Neural progenitor cell (in vitro differentiated cells): ENCODE measurements at regions not wholly inside any gene's neighbourhood (a gene's known extent, or its start where the extent isn't known, plus 50 kb on each side); places are given as distances from the start of the nearest gene placed in this dataset.
"Not testable (repeated sequence)": the region's sequence is repeated elsewhere in the genome, so short reads cannot be mapped to it uniquely, and the experiment has no call there.

Source experiments
- DNase-seq: peaks from one replicate; pipeline ENCODE4 v3.0.0-alpha.2; 2016; ENCODE audit warnings: low spot score
- H2AFZ ChIP-seq: fragments of 200-600 bp; sonication (generic); replicated peaks from 2 replicates; pipeline ENCODE4 v1.6.1; 2016; ENCODE audit warnings: antibody characterized with exemption
- H3F3A ChIP-seq: fragments of 200-600 bp; sonication (generic); 2 replicates; pipeline ENCODE4 v1.6.1; 2016; ENCODE audit warnings: antibody characterized with exemption, low read depth
- H3K27ac ChIP-seq: fragments of 200-600 bp; sonication (generic); 2 replicates; pipeline ENCODE4 v1.5.1; 2016; ENCODE audit warnings: mild to moderate bottlenecking
- H3K27me3 ChIP-seq: fragments of 200-600 bp; sonication (generic); 2 replicates; pipeline ENCODE4 v1.6.1; 2016; ENCODE audit warnings: mild to moderate bottlenecking, moderate library complexity
- H3K36me3 ChIP-seq: fragments of 200-600 bp; sonication (generic); 2 replicates; pipeline ENCODE4 v1.5.1; 2016
- H3K4me1 ChIP-seq: fragments of 200-600 bp; sonication (generic); 2 replicates; pipeline ENCODE4 v1.6.1; 2016; ENCODE audit warnings: mixed run types
- H3K4me2 ChIP-seq: fragments of 200-600 bp; sonication (generic); 2 replicates; pipeline ENCODE4 v1.6.1; 2016
- H3K4me3 ChIP-seq: fragments of 200-600 bp; sonication (generic); 2 replicates; pipeline ENCODE4 v1.5.1; 2016
- H3K79me2 ChIP-seq: fragments of 200-600 bp; sonication (generic); 2 replicates; pipeline ENCODE4 v1.6.1; 2016; ENCODE audit warnings: low read depth
- H3K9ac ChIP-seq: fragments of 200-600 bp; sonication (generic); 2 replicates; pipeline ENCODE4 v1.6.1; 2016
- H3K9me3 ChIP-seq: fragments of 200-600 bp; sonication (generic); 2 replicates; pipeline ENCODE4 v1.5.1; 2016; ENCODE audit warnings: low read depth
- H4K20me1 ChIP-seq: fragments of 200-600 bp; sonication (generic); 2 replicates; pipeline ENCODE4 v1.6.1; 2016; ENCODE audit warnings: low read depth
- H3K27ac Mint-ChIP-seq: 3 replicates; pipeline ENCODE4 v1.8.0; 2021; ENCODE audit warnings: mixed read lengths
- H3K27me3 Mint-ChIP-seq: 2 replicates; pipeline ENCODE4 v1.8.0; 2022; ENCODE audit warnings: low read depth, mild to moderate bottlenecking, inconsistent platforms, moderate library complexity, mixed read lengths; ENCODE audit not compliant: insufficient read depth
- H3K36me3 Mint-ChIP-seq: 3 replicates; pipeline ENCODE4 v1.8.0; 2021; ENCODE audit warnings: mixed read lengths
- H3K4me1 Mint-ChIP-seq: 3 replicates; pipeline ENCODE4 v1.8.0; 2021; ENCODE audit warnings: mixed read lengths
- H3K4me3 Mint-ChIP-seq: 3 replicates; pipeline ENCODE4 v1.8.0; 2021; ENCODE audit warnings: mild to moderate bottlenecking, moderate library complexity, mixed read lengths
- H3K9me3 Mint-ChIP-seq: 3 replicates; pipeline ENCODE4 v1.8.0; 2020; ENCODE audit warnings: mixed read lengths
- EZH2 ChIP-seq: fragments of 200-600 bp; sonication (generic); IDR thresholded peaks from 2 replicates; pipeline ENCODE4 v1.6.1; 2017; ENCODE audit warnings: antibody characterized with exemption, mild to moderate bottlenecking, moderate library complexity
- EZH2phosphoT487 ChIP-seq: fragments of 200-600 bp; sonication (generic); IDR thresholded peaks from 2 replicates; pipeline ENCODE4 v1.6.1; 2017; ENCODE audit warnings: antibody characterized with exemption
- TF ChIP-seq, protein P1 (sequence below): fragments of 200-600 bp; sonication (generic); IDR thresholded peaks from 2 replicates; pipeline ENCODE4 v1.5.1; 2017; ENCODE audit warnings: antibody characterized with exemption, mild to moderate bottlenecking

DNA sequence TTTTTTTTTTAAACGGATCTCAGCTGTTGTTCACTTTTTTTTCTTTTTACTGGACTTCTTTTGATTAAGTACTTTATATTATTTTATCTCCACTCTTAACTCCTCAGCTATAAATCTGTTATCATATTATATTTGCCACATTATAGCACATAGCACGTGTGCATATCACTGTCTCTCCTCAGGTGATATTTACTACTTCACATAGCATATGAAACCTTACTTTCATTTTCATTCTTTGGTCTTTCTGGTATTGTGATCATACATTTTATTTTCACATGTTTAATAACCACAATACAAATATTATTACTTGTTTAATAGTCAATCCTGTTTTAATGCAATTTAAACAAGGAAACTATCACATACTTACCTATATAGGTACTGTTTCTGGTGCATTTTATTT lies 993.1 kb upstream of the TMEFF2 start:
- H3K9me3 Mint-ChIP-seq, result no peaks in the 10 kb centered on the region
- Histone ChIP-seq H3K27me3 (no peaks in the 10 kb centered on the region), H3K4me3 (no peak overlapping the region), H3K9me3 (no peaks in the 10 kb centered on the region), H3K27ac (no peak overlapping the region), H2AFZ (no peak overlapping the region), H3K79me2 (no peaks in the 10 kb centered on the region), H3F3A (no peaks in the 10 kb centered on the region), H3K4me2 (no peak overlapping the region), H4K20me1 (no peaks in the 10 kb centered on the region), H3K36me3 (no peaks in the 10 kb centered on the region), H3K9ac (no peak overlapping the region), H3K4me1 (no peaks in the 10 kb centered on the region)
- no peak overlapping the region for H3K27ac Mint-ChIP-seq
- TF ChIP-seq, protein P1, sequence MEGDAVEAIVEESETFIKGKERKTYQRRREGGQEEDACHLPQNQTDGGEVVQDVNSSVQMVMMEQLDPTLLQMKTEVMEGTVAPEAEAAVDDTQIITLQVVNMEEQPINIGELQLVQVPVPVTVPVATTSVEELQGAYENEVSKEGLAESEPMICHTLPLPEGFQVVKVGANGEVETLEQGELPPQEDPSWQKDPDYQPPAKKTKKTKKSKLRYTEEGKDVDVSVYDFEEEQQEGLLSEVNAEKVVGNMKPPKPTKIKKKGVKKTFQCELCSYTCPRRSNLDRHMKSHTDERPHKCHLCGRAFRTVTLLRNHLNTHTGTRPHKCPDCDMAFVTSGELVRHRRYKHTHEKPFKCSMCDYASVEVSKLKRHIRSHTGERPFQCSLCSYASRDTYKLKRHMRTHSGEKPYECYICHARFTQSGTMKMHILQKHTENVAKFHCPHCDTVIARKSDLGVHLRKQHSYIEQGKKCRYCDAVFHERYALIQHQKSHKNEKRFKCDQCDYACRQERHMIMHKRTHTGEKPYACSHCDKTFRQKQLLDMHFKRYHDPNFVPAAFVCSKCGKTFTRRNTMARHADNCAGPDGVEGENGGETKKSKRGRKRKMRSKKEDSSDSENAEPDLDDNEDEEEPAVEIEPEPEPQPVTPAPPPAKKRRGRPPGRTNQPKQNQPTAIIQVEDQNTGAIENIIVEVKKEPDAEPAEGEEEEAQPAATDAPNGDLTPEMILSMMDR, result no peak
- TF ChIP-seq EZH2phosphoT487, result no peak
- no peak for TF ChIP-seq EZH2
- no peak overlapping the region for H3K4me3 Mint-ChIP-seq
- H3K27me3 Mint-ChIP-seq, result no peaks in the 10 kb centered on the region
- H3K36me3 Mint-ChIP-seq, result no peaks in the 10 kb centered on the region
- no peaks in the 10 kb centered on the region for H3K4me1 Mint-ChIP-seq
- DNase-seq, result no peak

DNA sequence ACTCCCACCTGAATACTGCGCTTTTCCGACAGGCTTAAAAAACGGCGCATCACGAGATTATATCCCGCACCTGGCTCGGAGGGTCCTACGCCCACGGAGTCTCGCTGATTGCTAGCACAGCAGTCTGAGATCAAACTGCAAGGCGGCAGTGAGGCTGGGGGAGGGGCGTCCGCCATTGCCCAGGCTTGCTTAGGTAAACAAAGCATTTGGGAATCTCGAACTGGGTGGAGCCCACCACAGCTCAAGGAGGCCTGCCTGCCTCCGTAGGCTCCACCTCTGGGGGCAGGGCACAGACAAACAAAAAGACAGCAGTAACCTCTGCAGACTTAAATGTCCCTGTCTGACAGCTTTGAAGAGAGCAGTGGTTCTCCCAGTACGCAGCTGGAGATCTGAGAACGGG lies 976.2 kb upstream of the TMEFF2 start:
- H3K27me3 ChIP-seq, H3K4me1 Mint-ChIP-seq, H3K4me1 ChIP-seq, H3K9me3 ChIP-seq, DNase-seq, H3K27me3 Mint-ChIP-seq, H3K36me3 Mint-ChIP-seq, H4K20me1 ChIP-seq, H3K36me3 ChIP-seq, H3K27ac ChIP-seq: not testable (repeated sequence)
- Mint-ChIP-seq H3K9me3 (peaks cover 15% of the 10 kb centered on the region), H3K4me3 (peak overlapping the region; percentile 92), H3K27ac (peak overlapping the region; percentile 72)
- peak overlapping the region; percentile 86 for H3K9ac ChIP-seq
- peak overlapping the region; percentile 82 for H3K4me2 ChIP-seq
- H2AFZ ChIP-seq, result peak overlapping the region; percentile 53
- H3K79me2 ChIP-seq, result peaks cover 12% of the 10 kb centered on the region
- H3F3A ChIP-seq, result peaks cover 10% of the 10 kb centered on the region
- H3K4me3 ChIP-seq, result peak overlapping the region; percentile 74

DNA sequence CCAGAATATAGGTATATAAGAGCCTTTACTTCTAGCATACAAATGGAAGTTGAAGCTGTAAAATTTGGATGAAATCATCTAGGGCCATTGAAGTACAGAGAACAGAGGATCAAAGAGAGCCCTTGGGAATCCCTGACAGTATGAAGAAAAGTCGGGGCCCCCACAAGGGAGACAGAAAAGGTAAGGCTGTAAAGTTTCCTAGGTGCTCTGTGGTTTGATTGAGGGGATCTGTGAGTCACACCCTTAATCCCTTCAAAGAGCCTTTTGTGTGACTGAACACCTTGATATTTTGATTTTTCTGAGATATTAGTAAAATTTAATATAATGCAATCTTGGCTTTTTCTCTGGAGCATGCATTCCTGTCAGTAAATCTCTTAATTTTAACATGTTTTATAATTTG lies 961.7 kb upstream of the TMEFF2 start:
- TF ChIP-seq EZH2phosphoT487 (no peak), EZH2 (no peak)
- TF ChIP-seq, protein P1, result no peak
- no peak for DNase-seq
- no peak overlapping the region for H3K9ac ChIP-seq
- no peaks in the 10 kb centered on the region for H3K36me3 Mint-ChIP-seq
- H3F3A ChIP-seq, result no peaks in the 10 kb centered on the region
- no peak overlapping the region for H3K4me3 ChIP-seq
- H3K27me3 Mint-ChIP-seq, result no peaks in the 10 kb centered on the region
- no peak overlapping the region for H3K4me2 ChIP-seq
- no peaks in the 10 kb centered on the region for H3K4me1 ChIP-seq
- H3K27me3 ChIP-seq, result no peaks in the 10 kb centered on the region
- H3K9me3 Mint-ChIP-seq, result no peaks in the 10 kb centered on the region
- no peaks in the 10 kb centered on the region for H3K36me3 ChIP-seq
- H2AFZ ChIP-seq, result no peak overlapping the region
- H3K27ac ChIP-seq, result no peak overlapping the region
- H3K79me2 ChIP-seq, result no peaks in the 10 kb centered on the region
- H3K4me3 Mint-ChIP-seq, result no peak overlapping the region
- H4K20me1 ChIP-seq, result no peaks in the 10 kb centered on the region
- H3K9me3 ChIP-seq, result no peaks in the 10 kb centered on the region
- H3K27ac Mint-ChIP-seq, result no peak overlapping the region
- no peaks in the 10 kb centered on the region for H3K4me1 Mint-ChIP-seq

DNA sequence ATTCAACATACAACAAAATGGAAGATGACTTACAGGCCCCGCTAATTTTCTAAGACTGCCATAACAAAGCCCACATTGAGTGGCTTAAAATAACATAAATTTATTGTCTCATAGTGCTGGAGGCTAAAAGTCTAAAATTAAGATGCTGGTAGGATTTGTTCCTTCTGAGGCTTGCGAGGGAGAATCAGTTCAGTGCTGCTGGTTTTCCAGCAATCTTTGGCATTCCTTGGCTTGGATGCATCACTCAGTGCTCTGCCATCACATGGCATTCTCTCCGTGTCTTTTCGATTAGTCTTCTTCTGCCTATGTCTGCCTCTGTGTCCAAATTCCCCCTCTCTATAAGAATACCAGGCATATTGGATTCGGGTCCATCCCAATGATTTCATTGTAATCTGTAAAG lies 959.3 kb upstream of the TMEFF2 start:
- H3K4me3 Mint-ChIP-seq, result no peak overlapping the region
- no peak overlapping the region for H3K27ac Mint-ChIP-seq

More for the DNA sequence above, 959.3 kb upstream of the TMEFF2 start:
- no peak for DNase-seq
- no peak overlapping the region for H3K4me3 ChIP-seq
- no peaks in the 10 kb centered on the region for H3K4me1 ChIP-seq
- no peaks in the 10 kb centered on the region for H3K9me3 ChIP-seq
- H3K27ac ChIP-seq, result no peak overlapping the region
- no peaks in the 10 kb centered on the region for H3K79me2 ChIP-seq
- H3F3A ChIP-seq, result no peaks in the 10 kb centered on the region
- no peaks in the 10 kb centered on the region for H3K27me3 Mint-ChIP-seq
- H4K20me1 ChIP-seq, result no peaks in the 10 kb centered on the region
- H3K36me3 Mint-ChIP-seq, result no peaks in the 10 kb centered on the region
- no peak overlapping the region for H3K9ac ChIP-seq
- no peak overlapping the region for H3K4me2 ChIP-seq
- no peaks in the 10 kb centered on the region for H3K27me3 ChIP-seq
- no peaks in the 10 kb centered on the region for H3K4me1 Mint-ChIP-seq
- TF ChIP-seq EZH2, result no peak
- TF ChIP-seq EZH2phosphoT487, result no peak
- TF ChIP-seq, protein P1, result no peak
- H3K9me3 Mint-ChIP-seq, result no peaks in the 10 kb centered on the region
- H3K36me3 ChIP-seq, result no peaks in the 10 kb centered on the region
- H2AFZ ChIP-seq, result no peak overlapping the region
